Fibroblast of skin of left quadriceps (primary cell): ENCODE measurements at regions not wholly inside any gene's neighbourhood (a gene's known extent, or its start where the extent isn't known, plus 50 kb on each side); places are given as distances from the start of the nearest gene placed in this dataset.

Source experiments
- DNase-seq, 2 experiments: peaks; one replicate each; pipeline ENCODE4 v3.0.0-alpha.2; 2013; ENCODE audit warnings: low read depth in 2 of 2

DNA sequence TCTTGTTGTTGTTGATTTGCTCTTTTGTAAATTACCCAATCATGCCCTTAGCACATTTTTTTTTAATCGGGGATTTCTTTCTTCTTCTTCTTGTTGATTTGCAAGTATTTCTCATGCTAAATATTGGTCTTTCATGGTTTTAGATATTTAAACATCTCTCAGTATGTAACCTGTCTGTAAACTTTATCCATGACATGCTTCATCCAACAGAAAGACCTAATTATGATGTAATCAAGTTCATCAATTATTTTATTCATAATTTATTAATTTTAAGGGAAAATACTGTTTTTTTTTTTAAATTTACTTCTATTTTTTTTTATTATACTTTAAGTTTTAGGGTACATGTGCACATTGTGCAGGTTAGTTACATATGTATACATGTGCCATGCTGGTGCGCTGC is 69.8 kb downstream of the TNFSF18 start:
- DNase-seq, result no peak
